HepG2 (cell line): ENCODE measurements at regions not wholly inside any gene's neighbourhood (a gene's known extent, or its start where the extent isn't known, plus 50 kb on each side); places are given as distances from the start of the nearest gene placed in this dataset.

Source experiments
- BCL3 ChIP-seq: sonication (generic); formaldehyde crosslinking; IDR thresholded peaks from 2 replicates; pipeline ENCODE4 v1.5.1; 2020; ENCODE audit warnings: mild to moderate bottlenecking, missing genetic modification reagents, moderate library complexity
- CAMTA2 ChIP-seq: sonication (generic); formaldehyde crosslinking; IDR thresholded peaks from 2 replicates; pipeline ENCODE4 v1.4.0; 2020; ENCODE audit warnings: mild to moderate bottlenecking, missing genetic modification reagents, borderline replicate concordance
- FOXO4 ChIP-seq: sonication (generic); formaldehyde crosslinking; conservative IDR thresholded peaks from 2 replicates; pipeline ENCODE4 v1.8.1; 2023; ENCODE audit warnings: missing genetic modification reagents
- MIER2 ChIP-seq: IDR thresholded peaks from 2 replicates; pipeline ENCODE4 v1.6.1; 2016; ENCODE audit warnings: missing biosample characterization, missing genetic modification reagents
- PRDM15 ChIP-seq: sonication (generic); formaldehyde crosslinking; IDR thresholded peaks from 2 replicates; pipeline ENCODE4 v1.4.0; 2020; ENCODE audit warnings: missing genetic modification reagents
- SALL1 ChIP-seq: sonication (generic); formaldehyde crosslinking; IDR thresholded peaks from 2 replicates; pipeline ENCODE4 v1.8.0; 2022; ENCODE audit warnings: mild to moderate bottlenecking, missing genetic modification reagents
- TEAD3 ChIP-seq: optimal IDR thresholded peaks from 2 replicates; pipeline ENCODE3; 2016; ENCODE audit warnings: borderline replicate concordance
- ZFP36 ChIP-seq: fragments of 150-350 bp; IDR thresholded peaks from 2 replicates; pipeline ENCODE4 v1.6.1; 2018; ENCODE audit warnings: borderline replicate concordance, low read length, low read depth; ENCODE audit not compliant: partially characterized antibody
- ZNF12 ChIP-seq: sonication (generic); formaldehyde crosslinking; IDR thresholded peaks from 2 replicates; pipeline ENCODE4 v1.5.0; 2020; ENCODE audit warnings: missing genetic modification reagents
- ZSCAN22 ChIP-seq: sonication (generic); formaldehyde crosslinking; IDR thresholded peaks from 2 replicates; pipeline ENCODE4 v1.4.0; 2020; ENCODE audit warnings: mild to moderate bottlenecking, missing genetic modification reagents

GRCh38 chr4:112075129-112075753, 70.0 kb upstream of the FAM241A start (continued):
- TF ChIP-seq CAMTA2 (CRISPR knock-in tag) = no peak
- no peak for TF ChIP-seq ZNF12
- no peak for TF ChIP-seq FOXO4
- no peak for TF ChIP-seq SALL1 (CRISPR knock-in tag)
- peak; percentile 85 for TF ChIP-seq ZFP36
- TF ChIP-seq ZSCAN22 (CRISPR knock-in tag) = peak; percentile 100
- TF ChIP-seq MIER2 (CRISPR knock-in tag) = no peak
- TF ChIP-seq TEAD3 (CRISPR knock-in tag) = peak; percentile 19
- TF ChIP-seq BCL3 = no peak
- TF ChIP-seq PRDM15 (CRISPR knock-in tag) = no peak
- TF ChIP-seq, all 625 proteins: peak for 12
